Adrenal gland (tissue), 9 donors: ENCODE measurements at regions not wholly inside any gene's neighbourhood (a gene's known extent, or its start where the extent isn't known, plus 50 kb on each side); places are given as distances from the start of the nearest gene placed in this dataset.

Experiments used
- DNase-seq, 7 donors: peaks; one replicate each; pipeline ENCODE4 v3.0.0-alpha.2; 2019 to 2020
- H3K27ac ChIP-seq, 5 donors: fragments of 200-600 bp; sonication (generic) in 4 of 5; 1 replicate in 3 of 5; 2 replicates in 2 of 5; pipeline versions ENCODE4 v1.5.1 to v1.8.0; 2016 to 2020; ENCODE audit warnings: mild to moderate bottlenecking in 1 of 5
- H3K27me3 ChIP-seq: fragments of 200-600 bp; 2 replicates; pipeline ENCODE4 v1.8.0; 2021
- H3K36me3 ChIP-seq, 2 donors: fragments of 200-600 bp; replicated peaks in 1 of 2; 1 replicate in 1 of 2; 2 replicates in 1 of 2; pipeline versions ENCODE4 v1.5.1 to v1.8.0; 2018 to 2022
- H3K4me1 ChIP-seq, 2 donors: fragments of 200-600 bp; replicated peaks in 1 of 2; 1 replicate in 1 of 2; 2 replicates in 1 of 2; pipeline versions ENCODE4 v1.5.1 to v1.8.0; 2018 to 2021
- H3K4me3 ChIP-seq, 4 donors: fragments of 200-600 bp; sonication (generic) in 3 of 4; one replicate each; pipeline ENCODE4 v1.5.1; 2016 to 2018
- H3K9me3 ChIP-seq, 3 donors: fragments of 200-600 bp; sonication (generic) in 1 of 3; replicated peaks in 1 of 3; 1 replicate in 2 of 3; 2 replicates in 1 of 3; pipeline versions ENCODE4 v1.5.1 to v1.8.0; 2016 to 2021
- CTCF ChIP-seq, 6 experiments: fragments of 450-650 bp in 4 of 6; fragments of 200-600 bp in 2 of 6; sonication (generic) in 1 of 6; IDR thresholded peaks; 1 replicate in 5 of 6; 2 replicates in 1 of 6; pipeline versions ENCODE4 v1.5.1 to v1.8.0; 2016 to 2021; ENCODE audit warnings: antibody characterized with exemption in 6 of 6, mild to moderate bottlenecking in 2 of 6, moderate library complexity in 1 of 6
- POLR2A ChIP-seq, 2 donors: fragments of 450-650 bp; IDR thresholded peaks; one replicate each; pipeline ENCODE4 v1.6.1; 2017; ENCODE audit warnings: antibody characterized with exemption in 2 of 2, mild to moderate bottlenecking in 2 of 2, moderate library complexity in 1 of 2
- WGBS, 4 donors: extraction: QIAGEN DNeasy Blood & Tissue Kit in 2 of 4; methylation state at CpG; one replicate each; pipeline versions ENCODE4 v1.1.5 to v1.1.7; 2013 to 2017; 5-methylcytosine and 5-hydroxymethylcytosine counted together
- intact Hi-C, 2 donors: fragments of 100-400 bp; cut with DNase I; formaldehyde crosslinking; loops; one replicate each; pipeline versions ENCODE4 v1.14.1 to v1.15.0; 2022 to 2023
- donor health status: healthy with polysubstance abuse.
- donor health status: Bipolar disorder and iron deficiency.
- donor health status: DM: yes; HTN: yes; CAD: no.
- donor health status: DM: no; HTN: no; CAD: no.
- donor health status: DM: no; HTN: no; CAD: no.

GRCh38 chr13:107231944-107232343 is 664.0 kb upstream of the ARGLU1 start:
- intact Hi-C loops = no loop called here

GRCh38 chr13:107223867-107224266 is 655.9 kb upstream of the ARGLU1 start:
- Histone ChIP-seq H3K36me3 (no peaks in the 10 kb centered on the region), H3K4me1 (no peaks in the 10 kb centered on the region), H3K27ac (no peak overlapping the region), H3K4me3 (no peak overlapping the region), H3K27me3 (no peaks in the 10 kb centered on the region), H3K9me3 (no peaks in the 10 kb centered on the region)
- intact Hi-C loops = no loop called here
- DNase-seq = no peak
- TF ChIP-seq POLR2A (IDR thresholded peaks at IDR 0.05) (no peak), CTCF (IDR thresholded peaks at IDR 0.05) (no peak)

More at GRCh38 chr13:107231944-107232343, 664.0 kb upstream of the ARGLU1 start:
- 72 to 80% (median 77%) methylated on average over 7 of the region's 7 CpGs for whole genome bisulfite sequencing, 4 donors
- Histone ChIP-seq H3K4me1 (no peaks in the 10 kb centered on the region), H3K36me3 (no peaks in the 10 kb centered on the region), H3K4me3 (no peak overlapping the region), H3K9me3 (no peaks in the 10 kb centered on the region), H3K27ac (no peak overlapping the region), H3K27me3 (no peaks in the 10 kb centered on the region)
- DNase-seq = no peak
- TF ChIP-seq CTCF (IDR thresholded peaks at IDR 0.05) = no peak
- TF ChIP-seq POLR2A (IDR thresholded peaks at IDR 0.05) = no peak

GRCh38 chr13:107222597-107222996 is 654.7 kb upstream of the ARGLU1 start:
- Histone ChIP-seq H3K9me3 (no peaks in the 10 kb centered on the region), H3K36me3 (no peaks in the 10 kb centered on the region), H3K27me3 (no peaks in the 10 kb centered on the region), H3K4me1 (no peaks in the 10 kb centered on the region), H3K4me3 (no peak overlapping the region), H3K27ac (no peak overlapping the region)
- TF ChIP-seq POLR2A (IDR thresholded peaks at IDR 0.05) (no peak), CTCF (IDR thresholded peaks at IDR 0.05) (no peak)
- no peak for DNase-seq
- intact Hi-C loops = no loop called here
- 79 to 87% (median 82%) methylated on average over 3 of the region's 3 CpGs for WGBS, 4 donors

GRCh38 chr13:107220245-107220644 is 652.3 kb upstream of the ARGLU1 start:
- TF ChIP-seq CTCF (IDR thresholded peaks at IDR 0.05) (no peak), POLR2A (IDR thresholded peaks at IDR 0.05) (no peak)
- intact Hi-C loops = no loop called here
- WGBS, 4 donors = 72 to 92% (median 85%) methylated on average over 2 of the region's 2 CpGs

More at GRCh38 chr13:107220245-107220644, 652.3 kb upstream of the ARGLU1 start:
- H3K27me3 ChIP-seq = no peaks in the 10 kb centered on the region
- no peak overlapping the region for H3K4me3 ChIP-seq
- H3K36me3 ChIP-seq = no peaks in the 10 kb centered on the region
- no peak overlapping the region for H3K27ac ChIP-seq
- no peaks in the 10 kb centered on the region for H3K4me1 ChIP-seq
- H3K9me3 ChIP-seq = no peaks in the 10 kb centered on the region
- DNase-seq = no peak
